ENCODE measurements at regions not wholly inside any gene's neighbourhood (a gene's known extent, or its start where the extent isn't known, plus 50 kb on each side); places are given as distances from the start of the nearest gene placed in this dataset.
"Not testable (repeated sequence)": the region's sequence is repeated elsewhere in the genome, so short reads cannot be mapped to it uniquely, and the experiment has no call there.

DNA sequence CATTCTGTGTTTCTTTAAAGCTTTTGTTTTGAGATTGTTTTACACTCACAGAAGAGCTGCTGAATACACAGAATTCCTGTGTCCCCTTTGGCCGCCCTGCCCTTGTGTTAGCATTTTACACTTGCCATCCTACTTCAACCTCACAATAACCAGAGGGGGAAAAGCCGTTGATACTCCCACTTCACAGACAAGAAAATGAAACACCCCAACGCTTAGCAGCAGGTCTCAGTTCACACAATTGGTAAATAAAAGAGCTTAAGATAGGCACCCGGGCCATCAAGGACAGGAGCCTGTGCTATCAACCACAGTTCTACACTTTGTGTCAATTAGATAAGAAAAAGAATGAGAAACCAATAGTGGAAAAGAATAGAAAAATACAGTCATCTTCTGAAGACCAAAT, 178.0 kb downstream of the SYK start:
- no peak for DNase-seq

DNA sequence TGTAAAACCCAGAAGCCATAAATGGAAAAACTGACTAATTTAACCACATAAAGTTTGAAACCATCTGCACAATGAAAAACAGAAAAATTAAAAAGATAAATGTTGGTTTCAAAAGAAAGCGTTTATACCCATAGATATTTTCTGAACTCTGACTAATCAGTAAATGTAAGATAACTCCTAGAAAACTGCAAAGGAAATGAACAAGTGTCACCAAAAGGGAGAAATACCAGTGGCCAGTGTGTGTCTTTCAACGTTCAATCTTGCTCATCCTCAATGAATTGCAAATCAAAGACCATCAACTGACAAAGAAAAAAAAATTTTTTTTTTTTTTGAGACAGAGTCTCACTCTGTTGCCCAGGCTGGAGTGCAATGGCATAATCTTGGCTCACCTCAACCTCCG, 180.1 kb downstream of the SYK start:
- DNase-seq: no peak

DNA sequence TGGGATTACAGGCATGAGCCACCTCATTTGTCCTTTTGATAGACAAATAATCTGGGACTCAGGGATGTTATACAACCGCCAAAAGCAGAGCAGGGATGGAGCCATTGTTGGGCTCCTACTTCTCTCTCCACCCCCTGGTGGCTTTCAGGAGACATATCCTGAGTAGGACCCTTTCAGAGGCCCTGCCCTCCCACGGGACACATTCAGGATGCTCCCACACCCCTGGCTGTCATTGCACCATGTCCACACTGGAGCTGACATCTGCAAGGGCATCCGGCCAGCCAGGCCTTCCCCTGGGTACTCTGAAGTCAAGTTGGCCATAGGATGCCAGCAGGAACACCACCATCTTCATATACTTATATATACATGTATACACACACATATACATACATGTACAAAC, 181.8 kb downstream of the SYK start:
- no peak for DNase-seq

DNA sequence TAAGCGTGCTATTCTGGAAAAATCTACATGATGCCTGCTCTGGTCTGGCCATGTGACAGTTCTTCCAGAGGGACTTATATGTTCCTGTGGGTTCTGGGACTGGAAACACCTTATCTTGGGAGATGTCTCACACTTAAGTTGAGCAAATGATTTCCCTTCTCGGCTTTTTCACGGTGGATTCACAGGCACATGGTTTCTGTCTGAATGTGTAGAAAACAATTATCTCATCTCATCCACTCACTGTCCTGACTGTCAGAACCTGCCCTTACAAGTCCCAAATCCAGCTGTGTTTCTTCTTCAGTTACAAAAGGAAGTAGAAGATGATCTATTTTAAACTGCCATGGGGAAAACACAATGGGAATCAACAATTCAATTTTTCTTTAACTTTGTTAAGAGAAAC, 184.0 kb downstream of the SYK start:
- no peak for DNase-seq

DNA sequence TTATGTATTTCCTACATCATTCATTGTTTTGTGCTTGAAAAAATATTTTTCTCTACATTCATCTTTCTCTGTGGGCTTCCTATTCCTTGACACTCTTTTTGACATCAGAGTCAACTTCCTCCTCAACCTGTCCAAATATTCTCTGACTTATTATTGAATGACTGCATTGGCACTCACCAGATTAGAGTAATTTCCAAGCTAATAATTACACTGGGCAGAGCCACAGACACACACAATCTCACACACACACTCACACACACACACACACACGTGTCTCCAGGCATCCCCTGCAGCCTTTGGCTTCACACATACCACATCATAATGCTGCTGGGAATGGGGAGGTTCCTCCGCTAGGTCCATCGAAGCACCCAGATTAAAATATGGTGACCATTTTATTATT, 184.5 kb downstream of the SYK start:
- DNase-seq: no peak

DNA sequence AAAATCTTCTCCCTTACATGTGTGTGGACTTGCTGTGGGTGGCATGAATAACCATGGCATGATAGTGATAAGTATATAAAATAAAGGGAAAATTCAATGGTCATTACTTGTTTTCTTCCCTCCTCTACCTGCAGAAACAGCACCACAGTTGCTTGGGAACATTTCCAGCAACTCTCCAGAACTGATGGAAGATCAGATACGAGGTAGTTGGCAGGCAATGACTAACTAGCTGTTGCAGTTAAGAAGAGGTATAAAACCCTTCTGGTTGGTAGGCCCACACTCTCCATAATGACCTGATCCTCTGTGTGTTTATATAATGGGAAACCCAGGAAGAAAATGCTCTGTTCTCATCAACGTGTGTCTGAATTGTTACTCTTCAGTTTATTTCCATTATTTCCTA, 185.9 kb downstream of the SYK start:
- DNase-seq: no peak

DNA sequence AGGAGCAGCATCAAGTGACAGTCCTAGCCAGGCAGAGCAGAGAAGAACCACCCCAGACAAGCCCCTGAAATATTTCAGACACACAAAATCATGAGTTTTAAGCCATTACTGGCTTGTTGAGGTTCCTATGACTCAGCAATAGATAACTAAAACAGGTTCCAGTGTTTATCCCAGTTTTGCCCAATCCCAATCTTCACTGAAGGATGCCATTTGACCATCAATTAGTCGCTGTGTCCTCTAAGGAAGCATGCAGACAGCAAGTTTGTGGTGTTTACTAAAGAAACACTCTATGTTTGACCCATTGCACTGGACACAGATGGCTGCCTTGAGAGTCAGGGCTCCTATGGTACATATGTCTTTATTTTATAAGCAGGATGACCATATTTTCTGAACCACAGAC, 186.7 kb downstream of the SYK start:
- no peak for DNase-seq

DNA sequence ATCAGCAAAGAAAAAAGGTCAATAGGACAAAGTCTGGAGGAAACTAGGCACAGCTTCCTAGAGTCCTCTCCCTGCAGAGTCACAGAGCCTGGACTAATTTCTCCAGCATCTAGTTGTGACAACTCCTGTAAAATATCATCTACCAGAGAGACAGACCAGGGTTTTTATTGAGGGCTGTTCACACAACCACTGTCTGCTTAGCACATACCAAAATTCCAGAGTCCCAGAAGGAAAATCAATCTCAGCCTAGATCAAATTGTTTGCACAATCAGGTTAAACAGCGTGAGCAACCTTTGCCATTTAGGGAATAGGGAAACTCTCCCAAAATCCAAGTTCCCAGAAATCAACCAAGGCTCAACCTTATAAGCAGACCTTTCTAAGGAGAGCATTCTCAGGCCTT, 190.3 kb downstream of the SYK start:
- no peak for DNase-seq

DNA sequence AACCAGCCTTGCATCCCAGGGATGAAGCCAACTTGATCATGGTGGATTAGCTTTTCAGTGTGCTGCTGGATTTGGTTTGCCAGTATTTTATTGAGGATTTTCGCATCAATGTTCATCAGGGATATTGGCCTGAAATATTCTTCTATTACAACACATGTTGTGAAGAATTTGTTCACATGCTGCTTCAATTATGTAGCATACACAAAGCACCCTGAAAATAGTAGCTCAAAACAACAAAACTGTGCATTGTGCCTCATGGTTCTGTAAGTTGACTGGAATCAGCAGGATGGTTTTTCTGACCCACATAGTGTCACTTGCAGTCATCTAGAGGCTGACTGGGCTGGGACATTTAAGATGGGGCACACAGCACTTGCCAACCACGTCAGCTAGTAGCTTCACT, 193.9 kb downstream of the SYK start:
- DNase-seq: no peak

DNA sequence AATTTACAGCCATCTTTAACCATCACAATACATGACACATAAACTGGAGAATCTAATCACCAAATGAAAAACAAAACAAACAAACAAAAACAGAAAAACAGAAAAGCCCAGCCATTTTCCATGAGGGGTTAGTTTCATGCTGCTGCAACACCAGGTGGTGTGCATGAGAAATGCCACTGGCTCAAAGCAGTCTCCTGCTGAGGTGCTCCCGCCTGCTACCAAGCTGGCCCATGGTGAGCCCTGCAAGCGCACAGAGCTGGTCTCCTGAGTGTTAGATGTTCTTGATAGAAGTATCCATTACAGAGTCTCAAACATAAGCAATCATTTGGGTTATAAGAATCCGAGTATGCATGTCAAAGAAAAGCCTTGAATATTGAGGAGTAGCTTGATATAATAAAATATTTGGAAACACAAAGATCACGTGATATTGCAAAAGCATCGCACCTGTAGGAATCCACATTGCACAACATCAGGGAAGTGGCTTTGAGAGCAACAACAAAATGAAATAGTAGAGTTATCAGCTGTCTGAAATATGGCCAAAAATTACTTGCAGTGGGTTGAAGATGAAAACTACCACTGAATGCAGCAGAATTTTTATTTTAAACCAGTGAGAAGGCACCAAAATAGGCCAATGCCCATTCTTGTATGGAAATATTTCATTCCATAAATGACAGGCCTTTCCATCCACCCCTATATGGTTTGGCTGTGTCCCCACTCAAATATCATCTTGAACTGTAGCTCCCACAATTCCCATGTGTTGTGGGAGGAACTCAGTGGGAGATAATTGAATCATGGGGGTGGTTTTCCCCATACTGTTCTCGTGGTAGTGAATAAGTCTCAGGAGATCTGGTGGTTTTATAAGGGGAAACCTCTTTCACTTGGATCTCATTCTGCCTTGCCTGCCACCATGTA, 194.8 kb downstream of the SYK start:
- DNase-seq: no peak

DNA sequence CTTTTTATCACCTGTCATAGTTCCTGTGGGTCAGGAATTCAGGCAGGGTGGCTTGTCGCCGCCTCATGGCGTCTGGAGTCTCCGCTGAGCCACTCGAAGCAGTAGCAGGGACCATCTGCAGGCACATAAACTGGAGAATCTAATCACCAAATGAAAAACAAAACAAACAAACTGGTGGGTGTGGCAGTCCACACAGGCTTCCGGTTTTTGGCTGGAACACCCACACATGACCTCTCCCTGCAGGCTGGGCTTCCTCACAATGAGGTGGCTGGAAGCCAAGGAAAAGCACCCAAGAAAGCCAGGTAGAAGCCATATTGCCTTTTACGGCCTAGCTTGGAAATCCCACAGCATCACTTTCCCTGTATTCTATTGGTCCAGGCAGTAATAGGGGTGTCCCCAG, 197.0 kb downstream of the SYK start:
- no peak for DNase-seq

DNA sequence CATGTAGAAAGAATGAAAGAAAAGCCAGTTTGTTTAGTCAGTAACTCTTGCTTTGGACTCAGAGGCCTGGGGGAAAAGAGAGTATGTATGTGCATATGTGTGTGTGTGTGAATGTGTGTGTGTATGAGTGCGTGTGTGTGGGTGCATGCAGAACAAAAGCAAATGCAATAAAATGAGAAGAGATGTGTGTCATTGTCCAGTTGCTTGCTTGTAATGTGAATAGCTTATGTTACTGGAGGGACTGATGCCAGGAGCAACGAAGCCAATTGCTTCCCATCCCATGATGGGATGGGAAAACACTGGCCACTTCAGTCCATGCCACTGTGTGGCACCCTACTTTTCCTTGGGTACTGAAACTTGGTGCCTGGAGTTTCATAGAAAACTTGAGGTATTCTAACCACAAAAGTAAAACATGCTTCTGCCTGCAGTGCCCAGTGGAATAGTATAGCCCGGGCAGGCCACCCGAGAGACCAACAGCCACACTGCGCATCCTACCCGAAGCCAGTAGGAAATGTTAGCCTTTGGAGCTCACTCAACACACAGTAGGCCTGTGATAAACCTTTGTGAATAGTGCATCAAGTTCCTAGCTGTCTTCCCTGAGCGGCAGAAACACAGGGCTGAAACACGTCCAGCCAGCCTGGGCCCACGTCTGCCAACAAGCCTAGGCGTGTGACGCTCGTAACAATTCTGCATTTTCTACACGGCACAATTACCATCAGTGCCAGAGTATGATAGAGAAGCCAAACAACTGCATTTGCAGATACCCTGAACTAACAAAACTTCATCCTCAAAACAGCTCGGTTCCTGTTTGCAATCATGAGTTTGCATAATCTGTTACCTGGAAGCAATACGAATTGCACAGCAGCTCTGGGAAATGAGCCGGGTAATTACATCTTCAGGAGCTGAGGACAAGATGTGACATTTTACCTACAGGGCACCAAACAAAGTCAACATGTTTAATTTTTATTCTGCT, 198.1 kb downstream of the SYK start:
- DNase-seq: no peak

DNA sequence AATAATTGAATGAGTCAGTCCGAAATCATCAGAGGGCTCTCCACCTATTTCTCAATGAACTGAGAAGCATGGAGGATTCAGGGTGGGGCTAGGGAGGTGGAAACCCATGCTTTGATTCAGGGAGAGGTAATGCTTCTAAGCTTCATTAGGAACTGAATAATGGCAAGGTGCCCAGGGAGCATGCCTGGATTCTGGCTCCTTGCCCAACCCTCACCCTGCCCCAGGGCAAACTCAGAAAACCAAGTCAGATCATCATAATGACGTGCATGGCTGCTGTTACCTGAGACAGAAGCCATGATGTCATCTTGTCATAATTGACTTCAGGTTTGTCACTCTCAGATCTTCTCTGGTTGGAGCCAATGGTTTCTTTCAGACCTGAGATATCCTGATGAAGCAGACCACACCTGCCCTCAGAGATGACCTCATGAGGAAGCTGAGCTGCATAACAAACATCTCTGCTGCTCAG, 199.6 kb downstream of the SYK start:
- no peak for DNase-seq

DNA sequence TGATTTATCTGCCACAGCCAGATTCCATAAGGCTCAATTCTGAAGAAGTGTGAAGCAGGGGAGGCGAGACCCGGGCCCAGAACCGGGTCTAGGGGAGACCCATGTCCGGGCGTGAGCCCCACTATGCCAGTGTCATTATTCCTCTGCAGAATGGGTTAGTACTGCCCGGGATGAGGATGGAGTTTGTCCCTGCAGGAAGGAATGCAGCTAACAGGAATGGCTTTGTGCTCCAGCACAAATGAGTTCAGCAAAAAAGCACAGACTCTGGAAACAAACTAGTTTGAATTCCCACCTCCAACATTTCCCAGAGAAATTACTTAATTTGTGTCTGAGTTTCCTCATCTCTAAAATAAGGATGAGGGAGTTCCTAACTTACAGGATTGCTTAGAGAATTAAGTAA, 202.9 kb downstream of the SYK start:
- DNase-seq: no peak

DNA sequence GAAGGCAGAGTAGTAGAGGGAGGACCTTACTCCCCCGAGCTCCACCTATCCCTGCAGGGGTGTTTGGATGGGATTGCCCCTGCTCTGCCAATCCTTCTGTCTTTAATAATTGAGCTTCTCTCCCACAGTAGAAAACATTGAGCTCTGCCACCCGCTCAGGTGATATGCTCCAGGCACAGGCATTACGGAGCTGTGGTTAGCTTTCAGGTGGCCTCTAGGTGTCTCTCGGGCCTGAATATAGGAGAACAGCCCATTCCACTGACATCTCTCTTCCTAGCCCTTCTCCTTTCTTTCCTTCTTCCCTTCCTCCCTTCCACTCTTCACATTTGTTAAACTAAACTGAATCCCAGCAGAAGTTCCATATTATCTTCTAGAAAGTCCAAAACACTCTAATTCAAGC, 203.4 kb downstream of the SYK start:
- DNase-seq: no peak

DNA sequence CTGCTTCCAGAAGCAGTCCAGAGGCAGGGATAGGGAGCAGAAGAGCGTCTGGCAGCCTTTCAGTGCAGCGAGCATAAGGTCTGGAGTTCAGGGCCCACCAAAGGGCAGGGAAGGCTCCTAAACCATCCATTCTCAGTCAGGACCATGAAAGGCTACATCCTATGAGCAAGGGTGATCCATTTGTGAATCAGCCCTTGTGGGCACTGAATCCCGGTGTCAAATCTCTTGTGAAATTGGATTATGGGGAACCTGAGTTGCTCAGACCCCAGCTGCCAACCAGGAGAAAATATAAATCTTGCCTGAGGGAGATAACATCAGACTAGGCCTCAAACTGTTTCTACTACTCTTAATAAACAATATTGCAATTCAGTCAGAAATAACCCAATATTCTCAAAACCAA, 204.4 kb downstream of the SYK start:
- DNase-seq: no peak

DNA sequence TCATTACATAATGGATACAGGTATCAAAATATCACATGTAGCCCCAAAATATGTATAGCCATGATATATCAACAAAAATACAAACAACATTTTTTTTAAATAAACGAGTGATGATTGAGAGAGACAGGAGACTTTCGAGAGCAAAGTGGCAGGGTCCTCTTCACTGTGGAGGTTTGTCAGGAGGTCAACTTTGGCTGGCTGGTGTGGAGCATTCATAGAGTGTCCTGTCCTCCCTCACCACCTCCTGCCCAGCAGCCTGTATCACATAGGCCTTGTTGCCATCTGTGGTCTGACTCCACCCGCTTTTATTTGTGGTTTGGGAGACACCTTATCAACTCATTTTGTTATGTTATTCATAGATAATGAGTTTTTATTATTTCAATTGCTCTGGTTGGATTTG, 206.9 kb downstream of the SYK start:
- DNase-seq: no peak

DNA sequence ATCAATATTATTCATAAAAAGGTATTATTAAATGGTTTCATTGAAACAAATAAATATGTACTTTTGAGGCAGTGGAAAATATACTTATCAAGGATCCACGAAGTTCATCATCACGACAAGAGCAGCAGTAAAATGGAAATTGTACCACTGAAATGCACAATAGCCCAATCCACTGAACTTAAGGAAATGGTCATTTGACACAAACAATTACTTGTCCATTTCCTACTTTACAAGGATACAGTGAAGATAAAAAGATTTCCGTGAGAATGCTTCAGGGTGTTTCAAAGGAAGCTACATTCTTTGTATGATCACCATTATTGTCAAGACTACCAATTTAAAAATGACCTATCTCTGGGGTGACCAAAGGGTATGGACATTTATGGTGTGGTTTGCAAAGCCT, 210.3 kb downstream of the SYK start:
- DNase-seq: no peak

DNA sequence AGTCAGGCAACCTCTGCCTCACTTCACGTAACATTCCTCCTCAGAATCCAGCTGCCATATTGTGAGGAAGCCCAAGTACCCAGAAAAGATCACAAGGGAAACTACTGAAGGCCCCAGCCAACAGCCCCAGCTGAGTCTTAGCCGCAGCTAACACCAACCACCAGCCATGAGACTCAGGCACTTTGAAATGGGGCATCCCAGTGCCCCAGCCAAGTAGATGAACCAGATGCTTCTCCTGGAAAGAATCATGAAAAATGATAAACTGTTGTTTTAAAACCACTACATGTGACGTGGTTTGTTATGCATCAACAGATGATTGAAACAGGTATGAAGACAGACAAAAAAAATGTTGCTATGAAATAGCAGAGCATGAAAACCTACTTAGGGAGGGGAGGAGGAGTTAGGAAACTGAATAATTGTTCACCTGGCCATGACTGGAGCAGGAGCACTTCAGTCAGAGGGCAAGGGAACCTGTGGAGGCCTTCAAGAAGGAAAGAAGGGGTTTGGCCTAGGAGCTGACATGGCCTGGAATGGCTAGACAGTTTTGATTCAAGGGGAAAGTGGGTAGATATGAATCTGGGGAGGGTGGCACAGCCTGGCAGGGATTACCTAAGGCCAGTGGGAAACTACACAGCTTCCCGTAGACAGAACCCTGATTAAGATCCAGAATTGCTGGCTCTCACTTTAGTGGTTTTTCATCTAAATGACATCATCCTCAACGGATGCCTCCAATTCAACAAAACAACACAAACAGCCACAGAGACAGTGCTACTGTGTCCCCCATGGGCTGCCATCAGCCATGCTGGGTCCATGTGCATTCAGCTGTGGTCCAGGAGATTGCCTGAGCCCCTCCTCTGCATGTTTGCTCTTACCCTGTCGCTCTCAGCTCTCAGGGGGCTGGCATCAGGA, 211.6 kb downstream of the SYK start:
- DNase-seq: no peak

DNA sequence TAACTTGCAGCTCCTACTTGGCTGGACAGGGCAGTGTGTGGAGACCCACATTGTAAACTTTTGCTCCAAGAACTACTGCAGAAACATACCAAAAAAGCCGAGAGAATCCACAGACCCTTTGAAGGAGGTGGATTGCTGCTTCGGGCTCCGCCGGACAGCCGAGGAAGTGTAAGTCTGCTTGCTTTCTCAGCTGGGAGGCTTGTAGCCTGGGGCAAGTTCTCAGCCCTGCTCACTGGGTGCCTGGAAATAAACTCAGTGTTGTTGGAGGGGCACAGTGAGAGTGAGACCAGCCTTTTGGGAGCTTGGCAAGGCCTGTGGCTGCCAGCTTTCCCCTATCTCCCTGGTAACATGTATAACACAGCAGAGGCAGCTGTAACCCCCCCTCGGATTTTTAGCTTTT, 215.6 kb downstream of the SYK start:
- no peak for DNase-seq

DNA sequence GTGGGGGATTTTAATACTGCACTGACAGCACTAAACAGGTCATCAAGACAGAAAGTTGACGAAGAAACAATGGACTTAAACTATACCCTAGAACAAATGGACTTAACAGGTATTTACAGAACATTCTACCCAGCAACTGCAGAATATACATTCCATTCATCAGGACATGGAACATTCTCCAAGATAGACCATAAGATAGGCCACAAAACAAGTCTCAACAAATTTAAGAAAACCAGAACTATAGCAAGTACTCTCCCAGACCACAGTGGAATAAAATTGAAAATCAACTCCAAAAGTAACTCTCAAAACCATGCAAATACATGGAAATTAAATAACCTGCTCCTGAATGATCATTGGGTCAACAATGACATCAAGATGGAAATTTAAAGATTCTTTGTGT, 218.3 kb downstream of the SYK start:
- not testable (repeated sequence) for DNase-seq

DNA sequence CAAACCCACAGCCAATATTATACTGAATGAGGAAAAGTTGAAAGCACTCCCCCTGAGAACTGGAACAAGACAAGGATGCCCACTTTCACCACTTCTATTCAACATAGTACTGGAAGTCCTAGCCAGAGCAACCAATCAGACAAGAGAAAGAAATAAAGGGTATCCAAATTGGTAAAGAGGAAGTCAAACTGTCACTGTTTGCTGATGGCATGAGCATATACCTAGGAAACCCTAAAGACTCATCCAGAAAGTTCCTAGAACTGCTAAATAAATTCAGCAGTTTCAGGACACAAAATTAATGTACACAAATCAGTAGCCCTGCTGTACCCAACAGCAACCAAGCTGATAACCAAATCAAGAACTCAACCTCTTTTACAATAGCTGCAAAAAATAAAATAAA, 220.0 kb downstream of the SYK start:
- DNase-seq: not testable (repeated sequence)

Measured in right lung (tissue), 2 donors.